ENCODE measurements at regions not wholly inside any gene's neighbourhood (a gene's known extent, or its start where the extent isn't known, plus 50 kb on each side); places are given as distances from the start of the nearest gene placed in this dataset.
"Not testable (repeated sequence)": the region's sequence is repeated elsewhere in the genome, so short reads cannot be mapped to it uniquely, and the experiment has no call there.

GRCh38 chr13:65378484-65378883, 1851.7 kb downstream of the PCDH9 start:
- H3K27ac ChIP-seq = no peak overlapping the region
- no peak for DNase-seq
- H3K4me1 ChIP-seq = no peaks in the 10 kb centered on the region
- no peak for ATAC-seq
- peaks cover 16% of the 10 kb centered on the region for H3K9me3 ChIP-seq
- no peaks in the 10 kb centered on the region for H3K27me3 ChIP-seq (ENCODE audit: insufficient read depth in 3 of 3, low read length in 2 of 3)
- H3K4me3 ChIP-seq = no peak overlapping the region
- no peaks in the 10 kb centered on the region for H3K36me3 ChIP-seq (ENCODE audit: insufficient read depth in 1 of 2, low read depth in 1 of 2)
- intact Hi-C loops (cut with DNase I) = no loop called here
- no peak for TF ChIP-seq CTCF (IDR thresholded peaks at IDR 0.05)
- 91 to 97% (median 94%) methylated on average over 1 of the region's 1 CpG for WGBS, 3 donors

- ATAC-seq = no peak
- Histone ChIP-seq H3K27ac (no peak overlapping the region), H3K4me1 (no peaks in the 10 kb centered on the region), H3K27me3 (ENCODE audit: insufficient read depth in 3 of 3, low read length in 2 of 3) (no peaks in the 10 kb centered on the region), H3K36me3 (ENCODE audit: insufficient read depth in 1 of 2, low read depth in 1 of 2) (no peaks in the 10 kb centered on the region), H3K9me3 (no peaks in the 10 kb centered on the region), H3K4me3 (no peak overlapping the region)
- intact Hi-C loops (cut with DNase I) = no loop called here
- DNase-seq = no peak
- TF ChIP-seq CTCF (IDR thresholded peaks at IDR 0.05) = no peak
- WGBS, 3 donors = 91 to 96% (median 93%) methylated on average over 6 of the region's 6 CpGs
Measured at GRCh38 chr13:65368832-65369231, 1861.3 kb downstream of the PCDH9 start.

- ATAC-seq (no peak), DNase-seq (no peak)
- no peak overlapping the region for H3K4me3 ChIP-seq
- no peak overlapping the region for H3K27ac ChIP-seq
- intact Hi-C loops (cut with DNase I) = no loop called here
- no peaks in the 10 kb centered on the region for H3K9me3 ChIP-seq
- H3K4me1 ChIP-seq = no peaks in the 10 kb centered on the region
- no peaks in the 10 kb centered on the region for H3K27me3 ChIP-seq (ENCODE audit: insufficient read depth in 3 of 3, low read length in 2 of 3)
- H3K36me3 ChIP-seq (ENCODE audit: insufficient read depth in 1 of 2, low read depth in 1 of 2) = no peaks in the 10 kb centered on the region
- no peak for TF ChIP-seq CTCF (IDR thresholded peaks at IDR 0.05)
- WGBS, 3 donors = 92 to 97% (median 93%) methylated on average over 2 of the region's 2 CpGs
Measured at GRCh38 chr13:65353951-65354350, 1876.2 kb downstream of the PCDH9 start.

GRCh38 chr13:65353150-65353549, 1877.0 kb downstream of the PCDH9 start:
- H3K4me1 ChIP-seq; ATAC-seq; H3K4me3 ChIP-seq; H3K36me3 ChIP-seq (ENCODE audit: insufficient read depth in 1 of 2, low read depth in 1 of 2); H3K9me3 ChIP-seq; H3K27ac ChIP-seq; DNase-seq; intact Hi-C loops (cut with DNase I); H3K27me3 ChIP-seq (ENCODE audit: insufficient read depth in 3 of 3, low read length in 2 of 3): not testable (repeated sequence)
- WGBS, 3 donors = 80 to 84% (median 83%) methylated on average over 3 of the region's 3 CpGs

GRCh38 chr13:65347420-65348030, 1882.6 kb downstream of the PCDH9 start:
- Histone ChIP-seq H3K9me3 (no peaks in the 10 kb centered on the region), H3K36me3 (ENCODE audit: insufficient read depth in 1 of 2, low read depth in 1 of 2) (no peaks in the 10 kb centered on the region), H3K4me3 (no peak overlapping the region), H3K27me3 (ENCODE audit: insufficient read depth in 3 of 3, low read length in 2 of 3) (no peaks in the 10 kb centered on the region), H3K4me1 (no peaks in the 10 kb centered on the region), H3K27ac (no peak overlapping the region)
- DNase-seq = no peak
- ATAC-seq = no peak
- 89 to 95% (median 92%) methylated on average over 2 of the region's 2 CpGs for WGBS, 3 donors
- TF ChIP-seq CTCF (IDR thresholded peaks at IDR 0.05) = no peak
- intact Hi-C loops (cut with DNase I) = no loop called here

Measured in psoas muscle (tissue), 7 donors.